Neural cell (in vitro differentiated cells): ENCODE measurements at regions not wholly inside any gene's neighbourhood (a gene's known extent, or its start where the extent isn't known, plus 50 kb on each side); places are given as distances from the start of the nearest gene placed in this dataset.

ENCODE experiments used
- H2AFZ ChIP-seq: fragments of 200-600, 300-800 bp; sonication (generic), shearing (Covaris generic); 2 replicates; pipeline ENCODE4 v1.6.0; 2014; ENCODE audit warnings: low read depth, mild to moderate bottlenecking, antibody characterized with exemption, low read length, moderate library complexity
- H3F3A ChIP-seq: fragments of 200-600 bp; shearing (Covaris generic); 2 replicates; pipeline ENCODE4 v1.6.1; 2016; ENCODE audit warnings: mild to moderate bottlenecking, moderate library complexity, mixed read lengths, antibody characterized with exemption, low read length; ENCODE audit not compliant: insufficient read depth, poor library complexity, severe bottlenecking
- H3K27ac ChIP-seq: fragments of 200-600, 300-800 bp; sonication (generic), shearing (Covaris generic); 2 replicates; pipeline ENCODE4 v1.5.1; 2014; ENCODE audit warnings: mild to moderate bottlenecking, low read length, moderate library complexity
- H3K27me3 ChIP-seq: fragments of 300-800, 200-600 bp; sonication (generic), shearing (Covaris generic); 2 replicates; pipeline ENCODE4 v1.6.0; 2014; ENCODE audit warnings: mild to moderate bottlenecking, low read depth, low read length, moderate library complexity; ENCODE audit not compliant: insufficient read depth
- H3K36me3 ChIP-seq: fragments of 300-800, 200-600 bp; sonication (generic), shearing (Covaris generic); 2 replicates; pipeline ENCODE4 v1.5.1; 2014; ENCODE audit warnings: mild to moderate bottlenecking, antibody characterized with exemption, low read length, moderate library complexity; ENCODE audit not compliant: insufficient read depth
- H3K4me2 ChIP-seq: fragments of 300-800, 200-600 bp; sonication (generic), shearing (Covaris generic); 2 replicates; pipeline ENCODE4 v1.6.0; 2014; ENCODE audit warnings: mild to moderate bottlenecking, low read length
- H3K4me3 ChIP-seq: fragments of 300-800, 200-600 bp; sonication (generic), shearing (Covaris generic); 2 replicates; pipeline ENCODE4 v1.5.1; 2014; ENCODE audit warnings: mild to moderate bottlenecking, low read length, moderate library complexity
- H3K79me2 ChIP-seq: fragments of 200-600 bp; shearing (Covaris generic); replicated peaks from 2 replicates; pipeline ENCODE4 v1.6.0; 2014; ENCODE audit warnings: mild to moderate bottlenecking, low read length, moderate library complexity; ENCODE audit not compliant: insufficient read depth
- H3K9ac ChIP-seq: fragments of 300-800, 200-600 bp; sonication (generic), shearing (Covaris generic); 2 replicates; pipeline ENCODE4 v1.6.1; 2016; ENCODE audit warnings: mild to moderate bottlenecking, low read length, mixed read lengths
- H3K9me2 ChIP-seq: fragments of 200-600 bp; shearing (Covaris generic); 2 replicates; pipeline ENCODE4 v1.6.1; 2016; ENCODE audit warnings: mild to moderate bottlenecking, low read length, mixed read lengths; ENCODE audit not compliant: insufficient read depth
- H3K9me3 ChIP-seq: fragments of 200-600, 300-800 bp; sonication (generic), shearing (Covaris generic); 2 replicates; pipeline ENCODE4 v1.6.1; 2016; ENCODE audit warnings: mild to moderate bottlenecking, mixed run types, low read length, moderate library complexity, mixed read lengths
- H4K20me1 ChIP-seq: fragments of 200-600 bp; shearing (Covaris generic); 2 replicates; pipeline ENCODE4 v1.6.1; 2016; ENCODE audit warnings: mild to moderate bottlenecking, mixed run types; ENCODE audit not compliant: insufficient read depth
- EP300 ChIP-seq: fragments of 450-650 bp; conservative IDR thresholded peaks from 2 replicates; pipeline ENCODE4 v1.6.1; 2014; ENCODE audit warnings: antibody characterized with exemption, mild to moderate bottlenecking, moderate library complexity; ENCODE audit not compliant: poor library complexity, severe bottlenecking
- EZH2 ChIP-seq: fragments of 200-600, 300-800 bp; shearing (Covaris generic), sonication (generic); IDR thresholded peaks from 2 replicates; pipeline ENCODE4 v1.6.1; 2014; ENCODE audit warnings: antibody characterized with exemption, low read length, borderline replicate concordance, mild to moderate bottlenecking; ENCODE audit not compliant: insufficient read depth, poor library complexity, severe bottlenecking
- MXI1 ChIP-seq: fragments of 450-650 bp; conservative IDR thresholded peaks from 2 replicates; pipeline ENCODE4 v1.6.1; 2014; ENCODE audit warnings: antibody characterized with exemption, mild to moderate bottlenecking; ENCODE audit not compliant: poor library complexity, severe bottlenecking
- POLR2AphosphoS5 ChIP-seq: IDR thresholded peaks from 2 replicates; pipeline ENCODE4 v1.6.1; 2012
- RAD21 ChIP-seq: fragments of 450-650 bp; conservative IDR thresholded peaks from 2 replicates; pipeline ENCODE4 v1.6.1; 2014; ENCODE audit warnings: antibody characterized with exemption, mild to moderate bottlenecking, moderate library complexity
- SMC3 ChIP-seq: fragments of 450-650 bp; conservative IDR thresholded peaks from 2 replicates; pipeline ENCODE4 v1.6.1; 2014; ENCODE audit warnings: antibody characterized with exemption, mild to moderate bottlenecking, moderate library complexity; ENCODE audit not compliant: poor library complexity
- TAF1 ChIP-seq: IDR thresholded peaks from 2 replicates; pipeline ENCODE4 v1.6.1; 2012; ENCODE audit warnings: low read depth
- TF ChIP-seq, protein P1 (sequence below): IDR thresholded peaks from 2 replicates; pipeline ENCODE4 v1.6.1; 2012; ENCODE audit warnings: borderline replicate concordance
- TF ChIP-seq, protein P2 (sequence below): fragments of 450-650 bp; IDR thresholded peaks from 2 replicates; pipeline ENCODE4 v1.5.1; 2014; ENCODE audit warnings: antibody characterized with exemption, mild to moderate bottlenecking, moderate library complexity; ENCODE audit not compliant: poor library complexity, severe bottlenecking

DNA sequence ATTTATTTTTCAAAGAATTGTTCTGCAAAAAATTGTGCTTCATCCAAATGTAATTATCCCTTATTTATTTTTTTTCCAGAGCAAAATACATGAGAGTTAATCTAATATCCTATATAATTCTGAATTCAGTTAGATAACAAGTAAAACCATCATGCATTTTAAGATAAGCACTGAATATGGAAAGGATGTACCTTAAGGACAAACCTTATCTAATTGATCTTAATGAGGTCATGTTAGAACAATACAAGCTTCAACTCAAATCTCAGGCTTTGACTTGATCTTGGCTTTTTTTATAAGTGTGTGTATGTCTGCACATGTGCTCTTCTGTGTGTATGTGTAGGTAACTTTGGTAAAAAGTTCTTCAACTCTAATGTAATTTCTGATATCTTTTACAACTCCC, 1828.8 kb downstream of the PCDH9 start:
- Histone ChIP-seq H3K4me3 (no peak overlapping the region), H4K20me1 (no peaks in the 10 kb centered on the region), H3K4me2 (no peak overlapping the region), H3F3A (no peaks in the 10 kb centered on the region), H3K9me2 (no peaks in the 10 kb centered on the region), H3K27ac (no peak overlapping the region), H3K9me3 (no peaks in the 10 kb centered on the region), H3K79me2 (no peaks in the 10 kb centered on the region), H3K9ac (no peak overlapping the region), H3K36me3 (no peaks in the 10 kb centered on the region), H2AFZ (no peak overlapping the region), H3K27me3 (no peaks in the 10 kb centered on the region)
- TF ChIP-seq, protein P1, sequence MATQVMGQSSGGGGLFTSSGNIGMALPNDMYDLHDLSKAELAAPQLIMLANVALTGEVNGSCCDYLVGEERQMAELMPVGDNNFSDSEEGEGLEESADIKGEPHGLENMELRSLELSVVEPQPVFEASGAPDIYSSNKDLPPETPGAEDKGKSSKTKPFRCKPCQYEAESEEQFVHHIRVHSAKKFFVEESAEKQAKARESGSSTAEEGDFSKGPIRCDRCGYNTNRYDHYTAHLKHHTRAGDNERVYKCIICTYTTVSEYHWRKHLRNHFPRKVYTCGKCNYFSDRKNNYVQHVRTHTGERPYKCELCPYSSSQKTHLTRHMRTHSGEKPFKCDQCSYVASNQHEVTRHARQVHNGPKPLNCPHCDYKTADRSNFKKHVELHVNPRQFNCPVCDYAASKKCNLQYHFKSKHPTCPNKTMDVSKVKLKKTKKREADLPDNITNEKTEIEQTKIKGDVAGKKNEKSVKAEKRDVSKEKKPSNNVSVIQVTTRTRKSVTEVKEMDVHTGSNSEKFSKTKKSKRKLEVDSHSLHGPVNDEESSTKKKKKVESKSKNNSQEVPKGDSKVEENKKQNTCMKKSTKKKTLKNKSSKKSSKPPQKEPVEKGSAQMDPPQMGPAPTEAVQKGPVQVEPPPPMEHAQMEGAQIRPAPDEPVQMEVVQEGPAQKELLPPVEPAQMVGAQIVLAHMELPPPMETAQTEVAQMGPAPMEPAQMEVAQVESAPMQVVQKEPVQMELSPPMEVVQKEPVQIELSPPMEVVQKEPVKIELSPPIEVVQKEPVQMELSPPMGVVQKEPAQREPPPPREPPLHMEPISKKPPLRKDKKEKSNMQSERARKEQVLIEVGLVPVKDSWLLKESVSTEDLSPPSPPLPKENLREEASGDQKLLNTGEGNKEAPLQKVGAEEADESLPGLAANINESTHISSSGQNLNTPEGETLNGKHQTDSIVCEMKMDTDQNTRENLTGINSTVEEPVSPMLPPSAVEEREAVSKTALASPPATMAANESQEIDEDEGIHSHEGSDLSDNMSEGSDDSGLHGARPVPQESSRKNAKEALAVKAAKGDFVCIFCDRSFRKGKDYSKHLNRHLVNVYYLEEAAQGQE = no peak
- TF ChIP-seq SMC3 (no peak), TAF1 (no peak), EZH2 (no peak), RAD21 (no peak), MXI1 (no peak), EP300 (no peak), POLR2AphosphoS5 (no peak)
- TF ChIP-seq, protein P2, sequence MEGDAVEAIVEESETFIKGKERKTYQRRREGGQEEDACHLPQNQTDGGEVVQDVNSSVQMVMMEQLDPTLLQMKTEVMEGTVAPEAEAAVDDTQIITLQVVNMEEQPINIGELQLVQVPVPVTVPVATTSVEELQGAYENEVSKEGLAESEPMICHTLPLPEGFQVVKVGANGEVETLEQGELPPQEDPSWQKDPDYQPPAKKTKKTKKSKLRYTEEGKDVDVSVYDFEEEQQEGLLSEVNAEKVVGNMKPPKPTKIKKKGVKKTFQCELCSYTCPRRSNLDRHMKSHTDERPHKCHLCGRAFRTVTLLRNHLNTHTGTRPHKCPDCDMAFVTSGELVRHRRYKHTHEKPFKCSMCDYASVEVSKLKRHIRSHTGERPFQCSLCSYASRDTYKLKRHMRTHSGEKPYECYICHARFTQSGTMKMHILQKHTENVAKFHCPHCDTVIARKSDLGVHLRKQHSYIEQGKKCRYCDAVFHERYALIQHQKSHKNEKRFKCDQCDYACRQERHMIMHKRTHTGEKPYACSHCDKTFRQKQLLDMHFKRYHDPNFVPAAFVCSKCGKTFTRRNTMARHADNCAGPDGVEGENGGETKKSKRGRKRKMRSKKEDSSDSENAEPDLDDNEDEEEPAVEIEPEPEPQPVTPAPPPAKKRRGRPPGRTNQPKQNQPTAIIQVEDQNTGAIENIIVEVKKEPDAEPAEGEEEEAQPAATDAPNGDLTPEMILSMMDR = no peak

GRCh38 chr13:65400702-65401101, 1829.4 kb downstream of the PCDH9 start:
- no peak for TF ChIP-seq POLR2AphosphoS5
- Histone ChIP-seq H4K20me1 (no peaks in the 10 kb centered on the region), H3K79me2 (no peaks in the 10 kb centered on the region), H3K4me3 (no peak overlapping the region), H3K4me2 (no peak overlapping the region), H3K27ac (no peak overlapping the region), H3K9ac (no peak overlapping the region), H3K9me3 (no peaks in the 10 kb centered on the region), H3K36me3 (no peaks in the 10 kb centered on the region), H2AFZ (no peak overlapping the region), H3K9me2 (no peaks in the 10 kb centered on the region), H3K27me3 (no peaks in the 10 kb centered on the region), H3F3A (no peaks in the 10 kb centered on the region)

DNA sequence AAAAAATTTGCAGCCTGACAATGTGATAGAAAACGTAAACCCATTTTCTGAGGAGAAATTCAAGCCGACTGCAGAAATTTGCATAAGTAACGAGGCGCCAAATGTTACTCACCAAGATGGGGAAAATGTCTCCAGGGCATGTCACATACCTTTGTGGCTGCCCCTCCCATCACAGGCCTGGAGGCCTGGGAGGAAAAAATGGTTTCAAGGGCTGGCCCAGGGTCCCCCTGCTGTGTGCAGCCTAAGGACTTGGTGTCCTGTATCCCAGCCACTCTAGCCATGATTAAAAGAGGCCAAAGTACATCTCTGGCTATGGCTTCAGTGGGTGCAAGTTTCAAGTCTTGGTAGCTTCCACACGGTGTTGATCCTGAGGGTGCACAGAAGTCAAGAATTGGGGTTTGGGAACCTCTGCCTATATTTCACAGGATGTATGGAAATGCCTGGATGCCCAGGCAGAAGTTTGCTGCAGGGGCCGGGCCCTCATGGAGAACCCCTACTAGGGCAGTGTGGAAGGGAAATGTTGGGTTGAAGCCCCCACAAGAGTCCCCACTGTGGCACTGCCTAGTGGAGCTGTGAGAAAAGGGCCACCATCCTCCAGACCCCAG, 1842.3 kb downstream of the PCDH9 start:
- Histone ChIP-seq H3K36me3 (no peaks in the 10 kb centered on the region), H3K4me2 (no peak overlapping the region), H3K27ac (no peak overlapping the region), H3K27me3 (no peaks in the 10 kb centered on the region), H3K9ac (no peak overlapping the region), H2AFZ (no peak overlapping the region), H4K20me1 (no peaks in the 10 kb centered on the region), H3F3A (no peaks in the 10 kb centered on the region), H3K79me2 (no peaks in the 10 kb centered on the region), H3K9me2 (no peaks in the 10 kb centered on the region), H3K9me3 (peaks cover 4% of the 10 kb centered on the region), H3K4me3 (no peak overlapping the region)
- no peak for TF ChIP-seq MXI1
- TF ChIP-seq EZH2 = no peak
- TF ChIP-seq, protein P2 = no peak
- TF ChIP-seq TAF1 = no peak
- TF ChIP-seq POLR2AphosphoS5 = no peak
- TF ChIP-seq RAD21 = no peak
- TF ChIP-seq, protein P1 = no peak
- TF ChIP-seq SMC3 = no peak
- no peak for TF ChIP-seq EP300
